AG04449 (cell line): ENCODE measurements at regions not wholly inside any gene's neighbourhood (a gene's known extent, or its start where the extent isn't known, plus 50 kb on each side); places are given as distances from the start of the nearest gene placed in this dataset.
"Not testable (repeated sequence)": the region's sequence is repeated elsewhere in the genome, so short reads cannot be mapped to it uniquely, and the experiment has no call there.

Source experiments
- CTCF ChIA-PET: fragments of 350-600 bp; formaldehyde crosslinking; extraction: SDS; loops from one replicate; lab custom pipeline; 2021; ENCODE audit warnings: antibody characterized with exemption; lab: Yijun Ruan, JAX
- POLR2A ChIA-PET: fragments of 400-600, 350-600 bp; formaldehyde crosslinking; extraction: SDS; loops from one replicate; lab custom pipeline; 2020; ENCODE audit warnings: antibody characterized with exemption, inconsistent platforms; lab: Yijun Ruan, JAX
- DNase-seq: peaks from one replicate; pipeline ENCODE4 v3.0.0-alpha.2; 2010; ENCODE audit warnings: low read depth, low spot score
- H3K4me3 ChIP-seq: 2 replicates; pipeline ENCODE4 v1.5.1; 2011; ENCODE audit warnings: low read depth, mild to moderate bottlenecking, control low read depth, low read length
- TF ChIP-seq, protein P1 (sequence below): IDR thresholded peaks from one replicate; pipeline ENCODE4 v1.5.1; 2011; ENCODE audit warnings: mild to moderate bottlenecking, moderate library complexity, low read length, control low read depth, inconsistent platforms; ENCODE audit not compliant: insufficient read depth; ENCODE audit errors: missing control alignments

- DNase-seq, H3K4me3 ChIP-seq, CTCF ChIA-PET, POLR2A ChIA-PET: not testable (repeated sequence)
Measured at GRCh38 chr6:142998739-142999138, 53.8 kb upstream of the HIVEP2 start.

GRCh38 chr6:143000811-143001210 is 55.8 kb upstream of the HIVEP2 start:
- no peak for DNase-seq
- TF ChIP-seq, protein P1, sequence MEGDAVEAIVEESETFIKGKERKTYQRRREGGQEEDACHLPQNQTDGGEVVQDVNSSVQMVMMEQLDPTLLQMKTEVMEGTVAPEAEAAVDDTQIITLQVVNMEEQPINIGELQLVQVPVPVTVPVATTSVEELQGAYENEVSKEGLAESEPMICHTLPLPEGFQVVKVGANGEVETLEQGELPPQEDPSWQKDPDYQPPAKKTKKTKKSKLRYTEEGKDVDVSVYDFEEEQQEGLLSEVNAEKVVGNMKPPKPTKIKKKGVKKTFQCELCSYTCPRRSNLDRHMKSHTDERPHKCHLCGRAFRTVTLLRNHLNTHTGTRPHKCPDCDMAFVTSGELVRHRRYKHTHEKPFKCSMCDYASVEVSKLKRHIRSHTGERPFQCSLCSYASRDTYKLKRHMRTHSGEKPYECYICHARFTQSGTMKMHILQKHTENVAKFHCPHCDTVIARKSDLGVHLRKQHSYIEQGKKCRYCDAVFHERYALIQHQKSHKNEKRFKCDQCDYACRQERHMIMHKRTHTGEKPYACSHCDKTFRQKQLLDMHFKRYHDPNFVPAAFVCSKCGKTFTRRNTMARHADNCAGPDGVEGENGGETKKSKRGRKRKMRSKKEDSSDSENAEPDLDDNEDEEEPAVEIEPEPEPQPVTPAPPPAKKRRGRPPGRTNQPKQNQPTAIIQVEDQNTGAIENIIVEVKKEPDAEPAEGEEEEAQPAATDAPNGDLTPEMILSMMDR, result no peak
- POLR2A ChIA-PET, result no interaction called here
- CTCF ChIA-PET, result no interaction called here
- no peak overlapping the region for H3K4me3 ChIP-seq

- ChIA-PET POLR2A (no interaction called here), CTCF (no interaction called here)
- TF ChIP-seq, protein P1, result no peak
- no peak for DNase-seq
- no peak overlapping the region for H3K4me3 ChIP-seq
Measured at GRCh38 chr6:143002686-143003085, 57.7 kb upstream of the HIVEP2 start.

DNA sequence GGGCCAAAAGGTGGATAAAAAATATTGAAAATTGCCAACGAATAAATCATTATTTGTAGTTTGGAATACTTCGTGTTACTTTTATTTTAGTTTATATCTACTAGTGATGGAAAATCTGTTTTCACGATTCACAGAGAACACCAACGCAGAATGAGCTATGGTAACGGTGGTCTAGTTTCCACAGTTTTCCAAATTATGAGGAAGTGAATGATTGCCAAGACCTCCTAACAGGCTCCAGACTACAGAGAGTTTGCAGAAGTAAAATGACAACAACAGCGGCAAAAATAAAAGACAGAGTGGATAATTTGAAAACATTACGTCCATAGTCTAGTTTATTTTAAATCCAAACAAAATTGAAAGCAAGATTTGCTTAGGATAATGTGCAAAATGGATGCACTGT is 57.0 kb upstream of the AIG1 start:
- TF ChIP-seq, protein P1, result no peak
- CTCF ChIA-PET, result no interaction called here
- no peak overlapping the region for H3K4me3 ChIP-seq
- DNase-seq, result no peak
- POLR2A ChIA-PET, result no interaction called here

GRCh38 chr6:143005816-143006215 is 54.9 kb upstream of the AIG1 start:
- CTCF ChIA-PET, result interaction anchor here (1.2 kb wide), 1 partner anchor 11 kb away, joined by 3 read pairs; no protein-coding TSS in a partner anchor
- H3K4me3 ChIP-seq, result no peak overlapping the region
- TF ChIP-seq, protein P1, result no peak
- DNase-seq, result no peak
- POLR2A ChIA-PET, result no interaction called here

DNA sequence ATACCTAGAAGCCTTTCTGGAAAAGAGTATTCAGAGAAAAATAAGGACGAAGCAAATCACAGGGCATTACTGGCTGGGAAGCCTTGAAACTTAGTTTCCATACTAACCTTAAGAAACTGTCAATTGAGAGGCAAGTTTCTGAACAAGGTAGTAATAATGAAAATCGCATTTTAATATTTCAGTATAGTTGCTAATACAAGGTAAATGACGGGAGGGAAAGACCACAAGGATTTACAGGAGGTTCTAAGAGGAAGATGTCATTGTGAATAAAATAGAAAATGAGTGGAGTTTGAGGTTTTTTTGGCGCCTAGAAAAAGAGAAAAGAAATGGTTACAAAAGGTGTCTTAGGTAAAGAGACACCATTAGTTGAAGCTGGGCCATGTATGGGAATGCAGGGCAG is 53.9 kb upstream of the AIG1 start:
- CTCF ChIA-PET, result interaction anchor here (1.2 kb wide), 1 partner anchor 12 kb away, joined by 3 read pairs; no protein-coding TSS in a partner anchor
- TF ChIP-seq, protein P1, result no peak
- POLR2A ChIA-PET, result no interaction called here
- H3K4me3 ChIP-seq, result no peak overlapping the region
- no peak for DNase-seq

DNA sequence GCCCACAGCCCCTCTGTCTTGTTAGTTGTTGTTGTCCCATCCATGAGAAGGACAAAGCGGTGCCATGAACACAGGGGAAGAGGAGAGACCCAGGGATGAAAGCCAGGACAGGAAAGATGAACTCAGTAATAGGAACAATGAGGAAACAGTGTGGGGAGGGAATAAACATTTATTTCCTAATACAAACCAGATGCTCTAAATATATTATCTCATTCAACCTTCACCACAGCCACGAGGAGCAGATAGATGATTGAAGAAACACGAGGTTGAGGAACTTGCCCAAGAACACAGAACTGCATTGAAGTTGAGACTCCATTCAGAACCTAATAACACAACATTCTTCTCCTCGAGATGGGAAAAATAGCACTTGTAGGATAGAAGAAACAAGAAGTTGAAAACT is 53.0 kb upstream of the AIG1 start:
- TF ChIP-seq, protein P1, result no peak
- H3K4me3 ChIP-seq, result no peak overlapping the region
- ChIA-PET CTCF (no interaction called here), POLR2A (no interaction called here)
- no peak for DNase-seq
